ENCODE measurements at regions not wholly inside any gene's neighbourhood (a gene's known extent, or its start where the extent isn't known, plus 50 kb on each side); places are given as distances from the start of the nearest gene placed in this dataset.

DNA sequence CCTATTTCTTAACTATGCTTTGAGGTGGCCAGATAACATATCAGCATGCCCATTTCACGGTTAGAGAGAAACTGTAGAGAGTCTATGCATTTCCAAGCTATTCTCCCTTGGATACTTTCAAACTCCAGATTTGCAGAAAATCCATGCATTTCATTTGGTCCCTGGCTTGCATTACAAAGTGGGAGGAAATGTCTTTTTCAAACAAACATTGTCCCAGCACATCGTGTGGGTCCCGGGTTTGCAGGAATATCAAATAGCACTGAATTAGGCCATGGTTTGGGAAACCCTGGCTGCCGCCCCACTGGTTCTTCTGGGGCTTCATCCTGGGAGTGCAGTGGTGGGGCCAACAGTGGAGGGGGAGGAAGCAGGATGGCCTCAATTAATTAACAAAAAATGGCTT, 171.9 kb downstream of the IRX5 start:
- H3K9me1 ChIP-seq (ENCODE audit: insufficient read depth, low read length), result no peaks in the 10 kb centered on the region
- no peak overlapping the region for H4K5ac ChIP-seq (ENCODE audit: low read depth, low read length)
- H4K20me1 ChIP-seq (ENCODE audit: insufficient read depth, low read length), result no peaks in the 10 kb centered on the region
- intact Hi-C loops (cut with micrococcal nuclease), result no loop called here
- no peaks in the 10 kb centered on the region for H3K79me1 ChIP-seq (ENCODE audit: low read depth in 1 of 2, low read length in 2 of 2)
- H3K27ac ChIP-seq (ENCODE audit: insufficient read depth, low read length), result no peak overlapping the region
- no TSS peak for BruUV-seq (replicated peaks)
- no peak overlapping the region for H2AFZ ChIP-seq (replicated peaks; ENCODE audit: low read length, poor library complexity)
- H2AK5ac ChIP-seq (ENCODE audit: low read depth, low read length), result no peak overlapping the region
- no peak overlapping the region for H2BK20ac ChIP-seq (ENCODE audit: low read depth, low read length)
- in situ Hi-C loops (cut with MboI; ENCODE audit: low sequenced_read_pairs), result no loop called here
- H2BK120ac ChIP-seq (ENCODE audit: low read depth, low read length), result no peak overlapping the region
- dilution Hi-C loops (cut with HindIII; ENCODE audit: low sequenced_read_pairs, unreplicated experiment), result no loop called here
- DNase-seq (no peak), ATAC-seq (ENCODE audit: low read depth) (no peak)
- no peak overlapping the region for H4K91ac ChIP-seq (ENCODE audit: insufficient read depth, low read depth, low read length)
- H3K14ac ChIP-seq (replicated peaks; ENCODE audit: low read depth, low read length), result no peak overlapping the region
- TF ChIP-seq RFX5 (IDR thresholded peaks at IDR 0.05; ENCODE audit: low read depth, low read length) (no peak), FOS (IDR thresholded peaks at IDR 0.05; ENCODE audit: low read depth, low read length) (no peak), CHD1 (IDR thresholded peaks at IDR 0.05; ENCODE audit: low read depth, low read length) (no peak), MAFK (IDR thresholded peaks at IDR 0.05; ENCODE audit: low read depth, low read length) (no peak), RCOR1 (IDR thresholded peaks at IDR 0.05; ENCODE audit: insufficient replicate concordance, low read length) (no peak), SMC3 (IDR thresholded peaks at IDR 0.05; ENCODE audit: low read depth, low read length) (no peak), MAZ (IDR thresholded peaks at IDR 0.05; ENCODE audit: borderline replicate concordance, low read depth, low read length) (no peak), POLR2A (IDR thresholded peaks at IDR 0.05; ENCODE audit: low read depth, low read length) (no peak), BHLHE40 (IDR thresholded peaks at IDR 0.05; ENCODE audit: low read depth, low read length) (no peak), MXI1 (IDR thresholded peaks at IDR 0.05; ENCODE audit: borderline replicate concordance, low read depth, low read length) (no peak), NFE2L2 (IDR thresholded peaks at IDR 0.05; ENCODE audit: low read depth, low read length) (no peak), RAD21 (IDR thresholded peaks at IDR 0.05; ENCODE audit: low read length) (no peak), CEBPB (IDR thresholded peaks at IDR 0.05; ENCODE audit: low read depth, low read length) (no peak)
- TF ChIP-seq, protein P1, sequence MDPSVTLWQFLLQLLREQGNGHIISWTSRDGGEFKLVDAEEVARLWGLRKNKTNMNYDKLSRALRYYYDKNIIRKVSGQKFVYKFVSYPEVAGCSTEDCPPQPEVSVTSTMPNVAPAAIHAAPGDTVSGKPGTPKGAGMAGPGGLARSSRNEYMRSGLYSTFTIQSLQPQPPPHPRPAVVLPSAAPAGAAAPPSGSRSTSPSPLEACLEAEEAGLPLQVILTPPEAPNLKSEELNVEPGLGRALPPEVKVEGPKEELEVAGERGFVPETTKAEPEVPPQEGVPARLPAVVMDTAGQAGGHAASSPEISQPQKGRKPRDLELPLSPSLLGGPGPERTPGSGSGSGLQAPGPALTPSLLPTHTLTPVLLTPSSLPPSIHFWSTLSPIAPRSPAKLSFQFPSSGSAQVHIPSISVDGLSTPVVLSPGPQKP (IDR thresholded peaks at IDR 0.05; ENCODE audit: borderline replicate concordance, low read depth, low read length), result no peak
- TF ChIP-seq, protein P2, sequence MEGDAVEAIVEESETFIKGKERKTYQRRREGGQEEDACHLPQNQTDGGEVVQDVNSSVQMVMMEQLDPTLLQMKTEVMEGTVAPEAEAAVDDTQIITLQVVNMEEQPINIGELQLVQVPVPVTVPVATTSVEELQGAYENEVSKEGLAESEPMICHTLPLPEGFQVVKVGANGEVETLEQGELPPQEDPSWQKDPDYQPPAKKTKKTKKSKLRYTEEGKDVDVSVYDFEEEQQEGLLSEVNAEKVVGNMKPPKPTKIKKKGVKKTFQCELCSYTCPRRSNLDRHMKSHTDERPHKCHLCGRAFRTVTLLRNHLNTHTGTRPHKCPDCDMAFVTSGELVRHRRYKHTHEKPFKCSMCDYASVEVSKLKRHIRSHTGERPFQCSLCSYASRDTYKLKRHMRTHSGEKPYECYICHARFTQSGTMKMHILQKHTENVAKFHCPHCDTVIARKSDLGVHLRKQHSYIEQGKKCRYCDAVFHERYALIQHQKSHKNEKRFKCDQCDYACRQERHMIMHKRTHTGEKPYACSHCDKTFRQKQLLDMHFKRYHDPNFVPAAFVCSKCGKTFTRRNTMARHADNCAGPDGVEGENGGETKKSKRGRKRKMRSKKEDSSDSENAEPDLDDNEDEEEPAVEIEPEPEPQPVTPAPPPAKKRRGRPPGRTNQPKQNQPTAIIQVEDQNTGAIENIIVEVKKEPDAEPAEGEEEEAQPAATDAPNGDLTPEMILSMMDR (conservative IDR thresholded peaks at IDR 0.05; ENCODE audit: low read depth, low read length), result no peak
- TF ChIP-seq, protein P3, sequence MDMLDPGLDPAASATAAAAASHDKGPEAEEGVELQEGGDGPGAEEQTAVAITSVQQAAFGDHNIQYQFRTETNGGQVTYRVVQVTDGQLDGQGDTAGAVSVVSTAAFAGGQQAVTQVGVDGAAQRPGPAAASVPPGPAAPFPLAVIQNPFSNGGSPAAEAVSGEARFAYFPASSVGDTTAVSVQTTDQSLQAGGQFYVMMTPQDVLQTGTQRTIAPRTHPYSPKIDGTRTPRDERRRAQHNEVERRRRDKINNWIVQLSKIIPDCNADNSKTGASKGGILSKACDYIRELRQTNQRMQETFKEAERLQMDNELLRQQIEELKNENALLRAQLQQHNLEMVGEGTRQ (IDR thresholded peaks at IDR 0.05; ENCODE audit: low read depth, low read length), result no peak
- H2AK9ac ChIP-seq (replicated peaks; ENCODE audit: low read depth, low read length, poor library complexity), result no peak overlapping the region
- no peak overlapping the region for H3K4me3 ChIP-seq (ENCODE audit: insufficient read depth, low read depth, low read length)
- no peak overlapping the region for H3K4me2 ChIP-seq (ENCODE audit: low read depth, low read length)
- H3K4me1 ChIP-seq (ENCODE audit: control insufficient read depth, insufficient read depth, low read length), result no peaks in the 10 kb centered on the region
- no peaks in the 10 kb centered on the region for H3K36me3 ChIP-seq (ENCODE audit: control insufficient read depth, insufficient read depth, low read length)
- WGBS, 2 experiments (ENCODE audit: extremely low coverage in 2 of 2, insufficient read length in 1 of 2), result no CpG with 5 or more reads among the region's 4 CpGs
- no peak overlapping the region for H3K4ac ChIP-seq (ENCODE audit: low read depth, low read length)
- ChIA-PET CTCF (no interaction called here), POLR2A (ENCODE audit: unreplicated experiment) (no interaction called here)
- no peak overlapping the region for H3K56ac ChIP-seq (ENCODE audit: extremely low read depth, insufficient read depth, low read length)
- no peaks in the 10 kb centered on the region for H3K27me3 ChIP-seq (ENCODE audit: control insufficient read depth, insufficient read depth, low read length)
- H2BK5ac ChIP-seq (ENCODE audit: low read depth, low read length, poor library complexity, severe bottlenecking), result no peak overlapping the region
- no peak overlapping the region for H3K9ac ChIP-seq (ENCODE audit: low read depth, low read length)
- H2BK15ac ChIP-seq (ENCODE audit: low read depth, low read length), result no peak overlapping the region
- H3K9me3 ChIP-seq (ENCODE audit: control insufficient read depth, insufficient read depth, low read length), result peaks cover 15% of the 10 kb centered on the region; the same call in 1 of the 2 replicates
- H4K8ac ChIP-seq (ENCODE audit: low read depth in 2 of 2, low read length in 2 of 2), result no peak overlapping the region
- no peak overlapping the region for H3K23ac ChIP-seq (ENCODE audit: low read depth, low read length)
- no peak overlapping the region for H3K18ac ChIP-seq (ENCODE audit: low read depth, low read length)

Measured in IMR-90 (cell line).